ENCODE measurements at regions not wholly inside any gene's neighbourhood (a gene's known extent, or its start where the extent isn't known, plus 50 kb on each side); places are given as distances from the start of the nearest gene placed in this dataset.

GRCh38 chr4:28225050-28225449, 1364.4 kb downstream of the STIM2 start:
- H3K27me3 ChIP-seq (ENCODE audit: insufficient read depth) = no peaks in the 10 kb centered on the region
- H3K4me1 ChIP-seq (ENCODE audit: insufficient read depth) = peaks cover 40% of the 10 kb centered on the region
- Mint-ChIP-seq H3K27me3 (ENCODE audit: insufficient read depth, low read depth, poor library complexity) (no peaks in the 10 kb centered on the region), H3K4me3 (no peak overlapping the region), H3K4me1 (peaks cover 22% of the 10 kb centered on the region), H3K9me3 (no peaks in the 10 kb centered on the region), H3K36me3 (ENCODE audit: low read depth) (no peaks in the 10 kb centered on the region), H3K27ac (no peak overlapping the region)
- H3K9me2 ChIP-seq (ENCODE audit: insufficient read depth) = no peaks in the 10 kb centered on the region
- no peaks in the 10 kb centered on the region for H3K79me2 ChIP-seq (replicated peaks; ENCODE audit: insufficient read depth)
- no peaks in the 10 kb centered on the region for H3F3A ChIP-seq (replicated peaks; ENCODE audit: low read depth)
- H3K4me3 ChIP-seq = no peak overlapping the region
- no peak overlapping the region for H3K27ac ChIP-seq (ENCODE audit: low read depth)
- DNase-seq (ENCODE audit: low spot score) (peak; percentile 75), ATAC-seq (peak; percentile 99)
- no peaks in the 10 kb centered on the region for H4K20me1 ChIP-seq (replicated peaks; ENCODE audit: insufficient read depth)
- no peak for TF ChIP-seq JUNB (IDR thresholded peaks at IDR 0.05; ENCODE audit: unreplicated experiment)
- TF ChIP-seq, protein P1, sequence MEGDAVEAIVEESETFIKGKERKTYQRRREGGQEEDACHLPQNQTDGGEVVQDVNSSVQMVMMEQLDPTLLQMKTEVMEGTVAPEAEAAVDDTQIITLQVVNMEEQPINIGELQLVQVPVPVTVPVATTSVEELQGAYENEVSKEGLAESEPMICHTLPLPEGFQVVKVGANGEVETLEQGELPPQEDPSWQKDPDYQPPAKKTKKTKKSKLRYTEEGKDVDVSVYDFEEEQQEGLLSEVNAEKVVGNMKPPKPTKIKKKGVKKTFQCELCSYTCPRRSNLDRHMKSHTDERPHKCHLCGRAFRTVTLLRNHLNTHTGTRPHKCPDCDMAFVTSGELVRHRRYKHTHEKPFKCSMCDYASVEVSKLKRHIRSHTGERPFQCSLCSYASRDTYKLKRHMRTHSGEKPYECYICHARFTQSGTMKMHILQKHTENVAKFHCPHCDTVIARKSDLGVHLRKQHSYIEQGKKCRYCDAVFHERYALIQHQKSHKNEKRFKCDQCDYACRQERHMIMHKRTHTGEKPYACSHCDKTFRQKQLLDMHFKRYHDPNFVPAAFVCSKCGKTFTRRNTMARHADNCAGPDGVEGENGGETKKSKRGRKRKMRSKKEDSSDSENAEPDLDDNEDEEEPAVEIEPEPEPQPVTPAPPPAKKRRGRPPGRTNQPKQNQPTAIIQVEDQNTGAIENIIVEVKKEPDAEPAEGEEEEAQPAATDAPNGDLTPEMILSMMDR (conservative IDR thresholded peaks at IDR 0.05; ENCODE audit: low read depth in 2 of 2) = peak; percentile 76 to 85
- no peaks in the 10 kb centered on the region for H3K36me3 ChIP-seq (ENCODE audit: insufficient read depth)
- no peak overlapping the region for H3K4me2 ChIP-seq
- H2AFZ ChIP-seq = 0 out of 2 replicates have a peak overlapping the region, but pooled peaks have one; percentile 4

- Mint-ChIP-seq H3K4me3 (no peak overlapping the region), H3K4me1 (peaks cover 25% of the 10 kb centered on the region), H3K27ac (no peak overlapping the region), H3K27me3 (ENCODE audit: insufficient read depth, low read depth, poor library complexity) (no peaks in the 10 kb centered on the region), H3K36me3 (ENCODE audit: low read depth) (no peaks in the 10 kb centered on the region), H3K9me3 (no peaks in the 10 kb centered on the region)
- no peaks in the 10 kb centered on the region for H3K36me3 ChIP-seq (ENCODE audit: insufficient read depth)
- H3K27ac ChIP-seq (ENCODE audit: low read depth) = no peak overlapping the region
- H3K27me3 ChIP-seq (ENCODE audit: insufficient read depth) = no peaks in the 10 kb centered on the region
- H3K9me2 ChIP-seq (ENCODE audit: insufficient read depth) = 0 out of 2 replicates have a peak, but pooled peaks cover 2% of the 10 kb centered on the region
- H4K20me1 ChIP-seq (replicated peaks; ENCODE audit: insufficient read depth) = no peaks in the 10 kb centered on the region
- ATAC-seq (no peak), DNase-seq (ENCODE audit: low spot score) (no peak)
- 0 out of 2 replicates have a peak overlapping the region, but pooled peaks have one; percentile 4 for H2AFZ ChIP-seq
- no peak for TF ChIP-seq ZNF114 (CRISPR knock-in tag; IDR thresholded peaks at IDR 0.05)
- no peak for TF ChIP-seq EZH2 (IDR thresholded peaks at IDR 0.05; ENCODE audit: low read depth, unreplicated experiment)
- TF ChIP-seq, protein P1 (conservative IDR thresholded peaks at IDR 0.05; ENCODE audit: low read depth in 2 of 2) = peak in 1 of 2 experiments; percentile 50; a peak in 2 of 4 replicates
- H3F3A ChIP-seq (replicated peaks; ENCODE audit: low read depth) = no peaks in the 10 kb centered on the region
- H3K79me2 ChIP-seq (replicated peaks; ENCODE audit: insufficient read depth) = no peaks in the 10 kb centered on the region
- no peak overlapping the region for H3K4me3 ChIP-seq
- no peak overlapping the region for H3K4me2 ChIP-seq
- peaks cover 45% of the 10 kb centered on the region for H3K4me1 ChIP-seq (ENCODE audit: insufficient read depth)
Measured at GRCh38 chr4:28225689-28226353, 1365.2 kb downstream of the STIM2 start.

DNA sequence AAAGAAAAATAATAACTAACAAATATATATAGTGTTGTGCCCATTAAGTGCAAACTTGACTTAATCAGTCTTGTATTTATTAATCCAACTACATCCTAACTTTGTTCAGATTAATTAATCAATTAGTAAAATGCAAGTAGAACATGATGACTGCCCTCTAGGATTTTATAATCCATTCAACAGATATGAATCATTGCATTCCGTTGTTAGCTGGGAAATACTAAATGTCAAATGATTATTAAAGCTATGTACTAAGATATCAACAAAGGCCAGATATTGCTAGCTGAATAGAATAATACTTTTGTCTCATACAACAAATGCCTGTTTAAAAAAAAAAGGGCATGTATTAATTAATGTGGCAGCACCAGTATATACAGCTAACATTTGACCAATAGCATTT, 1366.3 kb downstream of the STIM2 start:
- H3K4me2 ChIP-seq = no peak overlapping the region
- peaks cover 53% of the 10 kb centered on the region for H3K4me1 ChIP-seq (ENCODE audit: insufficient read depth)
- no peak overlapping the region for H3K27ac ChIP-seq (ENCODE audit: low read depth)
- H3F3A ChIP-seq (replicated peaks; ENCODE audit: low read depth) = no peaks in the 10 kb centered on the region
- no peaks in the 10 kb centered on the region for H3K79me2 ChIP-seq (replicated peaks; ENCODE audit: insufficient read depth)
- H3K36me3 ChIP-seq (ENCODE audit: insufficient read depth) = no peaks in the 10 kb centered on the region
- Mint-ChIP-seq H3K27ac (no peak overlapping the region), H3K27me3 (ENCODE audit: insufficient read depth, low read depth, poor library complexity) (no peaks in the 10 kb centered on the region), H3K4me3 (no peak overlapping the region), H3K9me3 (no peaks in the 10 kb centered on the region), H3K36me3 (ENCODE audit: low read depth) (no peaks in the 10 kb centered on the region), H3K4me1 (peaks cover 27% of the 10 kb centered on the region)
- no peaks in the 10 kb centered on the region for H3K27me3 ChIP-seq (ENCODE audit: insufficient read depth)
- ATAC-seq (no peak), DNase-seq (ENCODE audit: low spot score) (no peak)
- no peak overlapping the region for H2AFZ ChIP-seq
- H3K4me3 ChIP-seq = no peak overlapping the region
- H3K9me2 ChIP-seq (ENCODE audit: insufficient read depth) = 0 out of 2 replicates have a peak, but pooled peaks cover 2% of the 10 kb centered on the region
- no peaks in the 10 kb centered on the region for H4K20me1 ChIP-seq (replicated peaks; ENCODE audit: insufficient read depth)
- no peak for TF ChIP-seq EZH2phosphoT487 (IDR thresholded peaks at IDR 0.05; ENCODE audit: unreplicated experiment)
- no peak for TF ChIP-seq STAT1 (IDR thresholded peaks at IDR 0.05; ENCODE audit: unreplicated experiment)
- no peak for TF ChIP-seq CREB1 (CRISPR knock-in tag; IDR thresholded peaks at IDR 0.05; ENCODE audit: low read depth)
- TF ChIP-seq NANOG (IDR thresholded peaks at IDR 0.05; ENCODE audit: borderline replicate concordance) = no peak
- no peak for TF ChIP-seq ZNF331 (CRISPR knock-in tag; IDR thresholded peaks at IDR 0.05; ENCODE audit: low read depth)
